ENCODE measurements at regions not wholly inside any gene's neighbourhood (a gene's known extent, or its start where the extent isn't known, plus 50 kb on each side); places are given as distances from the start of the nearest gene placed in this dataset.

DNA sequence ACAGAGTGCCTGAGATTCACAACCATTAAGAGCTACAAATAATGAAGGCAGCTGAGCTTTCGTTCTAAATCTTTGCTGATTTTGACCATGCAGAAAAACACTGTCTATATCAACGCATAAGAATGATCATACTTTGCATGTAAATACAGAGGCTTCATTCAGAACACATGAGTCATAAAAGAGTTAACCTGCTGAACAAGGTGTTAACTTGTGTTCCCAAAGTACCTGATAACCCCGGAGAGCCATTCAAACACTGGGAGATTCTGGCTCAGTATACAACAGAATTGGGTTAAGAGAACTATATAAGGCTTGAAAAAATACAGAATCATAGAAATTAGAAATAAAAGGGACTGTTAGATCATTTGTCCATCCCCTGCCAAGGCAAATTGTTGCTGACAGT is 964.3 kb upstream of the TENM3 start:
- TF ChIP-seq, protein P1, sequence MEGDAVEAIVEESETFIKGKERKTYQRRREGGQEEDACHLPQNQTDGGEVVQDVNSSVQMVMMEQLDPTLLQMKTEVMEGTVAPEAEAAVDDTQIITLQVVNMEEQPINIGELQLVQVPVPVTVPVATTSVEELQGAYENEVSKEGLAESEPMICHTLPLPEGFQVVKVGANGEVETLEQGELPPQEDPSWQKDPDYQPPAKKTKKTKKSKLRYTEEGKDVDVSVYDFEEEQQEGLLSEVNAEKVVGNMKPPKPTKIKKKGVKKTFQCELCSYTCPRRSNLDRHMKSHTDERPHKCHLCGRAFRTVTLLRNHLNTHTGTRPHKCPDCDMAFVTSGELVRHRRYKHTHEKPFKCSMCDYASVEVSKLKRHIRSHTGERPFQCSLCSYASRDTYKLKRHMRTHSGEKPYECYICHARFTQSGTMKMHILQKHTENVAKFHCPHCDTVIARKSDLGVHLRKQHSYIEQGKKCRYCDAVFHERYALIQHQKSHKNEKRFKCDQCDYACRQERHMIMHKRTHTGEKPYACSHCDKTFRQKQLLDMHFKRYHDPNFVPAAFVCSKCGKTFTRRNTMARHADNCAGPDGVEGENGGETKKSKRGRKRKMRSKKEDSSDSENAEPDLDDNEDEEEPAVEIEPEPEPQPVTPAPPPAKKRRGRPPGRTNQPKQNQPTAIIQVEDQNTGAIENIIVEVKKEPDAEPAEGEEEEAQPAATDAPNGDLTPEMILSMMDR (IDR thresholded peaks at IDR 0.05; ENCODE audit: insufficient read depth, low read depth, low read length) = no peak
- no peak for TF ChIP-seq EZH2 (IDR thresholded peaks at IDR 0.05; ENCODE audit: insufficient read depth, low read length)
